HG03103 (cell line): ENCODE measurements at regions not wholly inside any gene's neighbourhood (a gene's known extent, or its start where the extent isn't known, plus 50 kb on each side); places are given as distances from the start of the nearest gene placed in this dataset.
"Not testable (repeated sequence)": the region's sequence is repeated elsewhere in the genome, so short reads cannot be mapped to it uniquely, and the experiment has no call there.

Experiments
- ATAC-seq: cut with Tn5 transposase; IDR thresholded peaks from one replicate; pipeline ENCODE4 v1.9.1; 2021; ENCODE audit warnings: low read depth; ENCODE audit not compliant: unreplicated experiment

DNA sequence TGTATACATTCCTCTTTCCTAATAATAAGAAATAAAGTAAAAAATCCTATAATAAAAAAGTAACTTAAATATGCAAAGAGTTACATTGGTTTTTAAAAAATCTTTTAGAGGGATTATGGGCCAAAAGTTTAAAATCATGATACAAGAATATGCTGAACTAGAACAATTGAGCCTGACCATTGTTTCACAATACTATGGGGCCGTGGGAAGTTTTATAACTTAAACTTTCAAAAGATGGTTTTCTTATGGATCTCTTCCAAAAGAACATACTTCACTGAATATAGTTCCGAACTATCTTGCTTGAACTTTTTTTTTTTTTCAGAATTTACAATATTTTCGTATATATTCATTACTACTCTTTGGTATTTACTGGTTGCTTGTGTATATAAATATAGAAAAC is 97.6 kb downstream of the NFKBIZ start:
- no peak for ATAC-seq

DNA sequence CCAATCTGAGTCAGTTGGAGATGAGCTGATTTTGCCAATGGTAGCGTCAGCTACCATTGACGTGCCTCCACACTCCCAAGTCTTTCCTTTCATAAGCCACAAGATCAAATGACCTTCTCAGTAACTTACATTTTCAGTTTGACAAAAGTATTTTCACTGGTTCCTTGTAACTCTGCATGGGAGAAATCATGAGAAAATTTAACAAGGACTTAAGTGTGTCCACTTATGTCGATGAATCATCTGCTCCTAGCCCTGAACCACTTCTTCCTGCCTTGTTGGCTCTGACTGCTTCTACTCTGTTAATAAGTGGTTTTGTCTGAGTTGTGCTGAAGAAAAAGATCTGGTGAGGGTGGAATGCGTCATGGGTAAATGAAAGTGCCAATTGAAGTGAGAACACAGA is 101.2 kb downstream of the NFKBIZ start:
- ATAC-seq, result peak; percentile 71

DNA sequence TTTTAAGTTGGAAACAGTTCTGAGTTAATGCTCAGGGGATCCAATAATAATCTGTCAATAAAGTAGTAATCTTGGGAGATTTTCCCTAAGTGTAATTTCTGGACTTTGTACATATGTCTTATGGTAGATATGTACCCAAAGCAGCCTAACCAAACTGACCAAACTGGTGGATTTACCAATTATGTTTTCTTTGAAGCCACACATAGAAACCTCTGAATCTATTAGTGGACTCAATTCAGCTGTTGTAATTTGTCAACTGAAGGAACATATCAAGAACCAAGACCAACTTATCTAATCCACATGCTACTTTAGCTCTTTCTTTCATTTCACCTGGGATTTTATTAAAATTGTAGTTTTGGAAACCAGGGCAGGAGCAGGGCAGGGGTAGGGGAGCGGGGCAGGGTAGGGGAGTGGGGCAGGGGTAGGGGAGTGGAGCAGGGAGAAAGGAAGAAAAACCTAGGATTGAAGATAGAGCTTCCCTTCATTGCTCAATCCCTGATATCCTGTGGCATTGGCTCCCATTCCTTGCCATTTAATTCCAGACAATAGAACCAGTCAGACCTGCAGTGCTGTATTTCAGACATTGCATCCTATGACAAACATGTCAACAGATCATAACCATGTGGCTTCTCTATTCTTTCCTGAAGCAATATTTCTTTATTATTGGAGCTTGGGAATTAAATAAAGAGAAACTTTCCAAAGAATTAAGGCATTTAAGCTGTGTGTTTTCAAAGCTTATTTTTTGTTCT is 101.8 kb downstream of the NFKBIZ start:
- no peak for ATAC-seq

DNA sequence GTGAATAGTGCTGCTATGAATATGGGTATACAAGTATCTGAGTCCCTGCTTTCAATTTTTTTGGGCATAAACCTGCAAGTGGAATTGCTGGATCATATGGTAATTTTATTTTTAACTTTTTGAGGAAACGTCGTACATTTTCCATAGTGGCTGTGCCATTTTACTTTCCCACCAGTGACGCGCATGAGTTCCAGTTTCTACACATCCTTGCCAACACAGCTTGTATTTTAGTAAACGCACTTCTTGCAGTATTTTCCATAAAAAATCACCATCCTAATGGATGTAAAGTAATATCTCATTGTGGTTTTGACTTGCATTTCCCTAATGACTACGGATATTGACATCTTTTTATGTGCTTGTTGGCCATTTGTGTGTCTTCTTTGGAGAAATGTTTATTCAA is 105.0 kb downstream of the NFKBIZ start:
- no peak for ATAC-seq

DNA sequence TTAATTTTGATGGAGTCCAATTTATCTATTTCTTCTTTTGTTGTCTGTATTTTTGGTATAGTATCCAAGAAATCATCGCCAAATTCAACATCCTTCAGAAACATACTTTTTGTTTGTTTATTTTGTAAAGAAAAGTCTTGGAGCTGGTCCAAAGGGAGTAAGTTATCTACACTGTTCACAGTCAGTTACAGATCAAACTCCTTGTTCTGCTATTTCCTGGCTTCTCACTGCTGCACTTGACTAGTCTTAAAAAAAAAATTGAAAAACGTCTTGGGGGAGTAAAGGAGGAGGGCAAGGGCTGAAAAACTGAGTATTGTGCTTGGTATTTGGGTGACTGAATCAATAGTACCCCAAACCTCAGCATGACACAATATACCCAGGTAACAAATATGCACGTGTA is 105.6 kb downstream of the NFKBIZ start:
- no peak for ATAC-seq

DNA sequence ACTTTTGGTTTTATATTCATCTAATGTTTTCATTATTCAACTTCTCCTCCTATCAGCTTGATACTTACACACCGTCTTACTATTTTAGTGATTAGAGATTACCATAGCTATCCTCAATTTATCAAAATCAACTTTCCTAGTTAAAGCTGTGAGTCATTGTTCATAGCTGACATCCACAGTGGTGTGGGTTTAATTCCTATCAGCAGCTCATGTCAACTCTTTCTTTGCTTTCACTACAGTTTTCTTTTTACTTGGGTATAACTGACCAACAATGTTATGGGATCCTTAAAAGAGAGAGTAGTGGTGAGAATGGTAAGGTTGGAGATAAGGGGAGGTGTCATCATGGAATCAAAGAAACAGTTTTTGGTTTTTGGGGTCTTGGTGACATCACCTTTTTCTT is 112.7 kb downstream of the NFKBIZ start:
- no peak for ATAC-seq

DNA sequence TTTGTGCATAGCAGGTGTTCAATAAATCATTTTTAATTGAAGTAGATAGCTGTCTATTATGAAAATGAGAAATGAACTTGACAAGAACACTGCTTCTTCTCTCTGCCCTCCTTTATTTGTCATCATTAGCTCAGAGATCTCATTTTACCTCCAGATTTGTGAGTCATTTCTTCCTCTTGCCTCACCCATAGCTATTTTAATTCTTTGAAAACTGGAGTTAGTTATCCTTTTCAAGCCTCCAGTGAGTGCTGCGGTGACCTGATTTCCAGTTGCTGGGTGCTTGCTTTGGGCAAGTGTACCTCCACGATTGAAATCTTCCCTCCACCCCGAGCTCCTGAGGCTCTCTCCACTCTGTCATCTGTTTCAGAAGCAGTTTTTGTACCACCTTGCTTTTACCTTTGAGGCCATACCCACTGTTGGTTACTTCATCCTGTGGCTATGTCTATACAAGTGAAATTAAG is 114.6 kb downstream of the NFKBIZ start:
- ATAC-seq, result no peak

DNA sequence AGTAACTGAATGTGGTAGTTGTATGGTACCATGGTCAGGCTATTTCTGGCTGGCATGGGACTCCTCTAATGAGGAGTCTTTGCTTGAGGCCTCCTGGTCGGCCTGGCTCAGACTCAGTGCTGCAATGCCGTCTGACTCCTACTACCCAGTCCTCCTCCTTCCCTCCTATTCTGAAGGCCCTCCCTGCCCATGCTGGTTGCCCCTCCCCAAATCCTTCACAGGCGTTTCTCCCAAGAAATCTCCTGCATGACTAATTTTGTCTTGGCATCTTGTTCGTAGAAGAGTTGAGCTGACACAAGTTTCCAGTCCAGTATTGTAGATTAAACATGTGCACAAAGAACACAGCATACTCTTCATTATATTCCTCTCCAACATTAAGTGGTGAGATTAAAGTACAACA is 115.5 kb downstream of the NFKBIZ start:
- no peak for ATAC-seq

DNA sequence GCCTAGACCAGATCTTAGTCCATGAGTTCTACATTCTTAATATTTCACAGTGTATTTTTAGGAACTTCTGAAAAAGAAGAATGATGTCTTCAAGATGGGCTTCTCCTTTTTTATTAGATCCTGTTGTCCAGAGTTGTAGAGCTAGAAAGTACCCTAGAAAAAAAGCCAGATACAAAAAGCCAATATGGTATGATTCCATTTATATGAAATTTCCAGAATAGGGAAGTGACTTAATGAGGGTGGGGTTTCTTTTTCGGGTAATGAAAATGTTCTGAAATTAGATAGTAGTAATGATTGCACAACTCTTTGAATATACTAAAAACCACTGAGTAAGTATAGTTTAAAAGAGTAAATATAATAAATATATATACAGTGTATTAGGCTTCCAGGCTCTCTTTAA is 116.9 kb downstream of the NFKBIZ start:
- ATAC-seq, result no peak

DNA sequence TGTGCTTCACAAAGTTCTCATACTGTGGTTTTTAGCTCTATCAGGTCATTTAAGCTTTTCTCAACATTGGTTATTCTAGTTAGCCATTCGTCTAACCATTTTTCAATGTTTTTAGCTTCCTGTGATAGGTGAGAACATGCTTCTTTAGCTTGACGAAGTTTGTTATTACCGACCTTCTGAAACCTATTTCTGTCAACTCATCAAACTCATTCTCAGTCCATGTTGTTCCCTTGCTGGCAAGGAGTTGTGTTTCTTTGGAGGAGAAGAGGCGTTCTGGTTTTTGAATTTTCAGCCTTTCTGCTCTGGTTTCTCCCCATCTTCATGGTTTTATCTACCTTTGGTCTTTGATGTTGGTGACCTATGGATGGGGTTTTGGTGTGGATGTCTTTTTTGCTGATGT is 120.9 kb downstream of the NFKBIZ start:
- no peak for ATAC-seq

DNA sequence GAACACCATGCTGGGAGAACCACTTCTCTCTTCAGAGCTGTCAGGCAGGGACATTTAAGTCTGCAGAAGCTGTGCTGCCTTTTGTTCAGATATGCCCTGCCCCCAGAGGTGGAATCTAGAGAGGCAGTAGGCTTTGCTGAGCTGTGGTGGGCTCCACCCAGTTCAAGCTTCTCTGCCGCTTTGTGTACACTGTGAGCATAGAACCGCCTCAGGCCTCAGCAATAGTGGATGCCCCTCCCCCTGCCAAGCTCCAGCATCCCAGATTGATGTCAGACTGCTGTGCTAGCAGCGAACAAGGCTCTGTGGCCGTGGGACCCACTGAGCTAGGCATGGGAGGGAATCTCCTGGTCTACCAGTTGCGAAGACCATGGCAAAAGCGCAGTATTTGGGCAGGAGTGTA is 121.6 kb downstream of the NFKBIZ start:
- no peak for ATAC-seq

DNA sequence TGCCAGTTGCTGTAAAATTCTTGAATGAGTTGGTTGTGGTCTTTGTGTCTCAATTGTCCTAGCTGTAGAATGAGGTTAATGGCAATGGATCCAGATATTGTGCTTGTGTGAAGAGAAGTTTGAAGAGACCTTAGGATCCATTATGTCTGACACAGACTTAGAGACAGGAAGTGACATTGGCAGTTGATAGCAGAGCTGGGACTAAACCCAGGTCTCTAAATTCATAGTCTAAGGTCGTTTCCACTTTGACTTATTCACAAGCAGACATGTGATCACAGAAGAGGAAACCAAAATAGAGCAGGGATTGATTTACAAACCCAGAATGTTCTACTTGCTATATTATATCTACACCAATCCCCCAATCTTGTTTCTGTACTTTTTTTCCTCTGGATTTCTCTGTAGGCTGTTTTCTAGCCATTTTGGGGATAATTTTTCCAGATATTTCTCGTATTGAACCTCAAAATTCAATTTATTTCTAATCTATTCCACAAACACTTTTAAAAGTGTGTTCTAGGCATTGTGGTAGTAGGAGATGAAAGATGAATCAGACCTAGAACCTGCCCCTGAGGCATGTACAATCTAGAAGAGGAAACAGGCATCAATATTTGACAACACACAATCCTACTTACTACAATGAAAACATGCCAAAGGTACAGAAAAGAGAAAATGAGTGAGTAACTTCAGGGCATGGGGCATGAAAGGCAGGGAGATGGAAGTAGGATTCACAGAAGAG is 123.3 kb downstream of the NFKBIZ start:
- ATAC-seq, result no peak

DNA sequence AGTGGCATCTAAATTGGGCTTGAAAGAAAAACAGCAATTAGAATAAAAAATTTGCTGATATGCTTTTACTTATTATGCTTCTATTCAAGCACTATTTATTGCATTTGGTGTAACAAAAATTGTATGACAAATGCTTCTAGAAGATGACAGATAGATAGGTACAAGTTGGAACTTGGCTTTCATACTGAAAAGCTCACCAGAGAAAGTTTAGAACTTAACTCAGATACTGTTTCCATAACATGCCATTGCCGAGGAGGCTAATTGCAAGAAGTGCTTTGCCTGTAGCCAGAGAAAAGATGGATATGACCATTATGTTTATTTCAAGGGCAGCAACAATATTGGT is 123.8 kb downstream of the NFKBIZ start:
- ATAC-seq, result no peak

DNA sequence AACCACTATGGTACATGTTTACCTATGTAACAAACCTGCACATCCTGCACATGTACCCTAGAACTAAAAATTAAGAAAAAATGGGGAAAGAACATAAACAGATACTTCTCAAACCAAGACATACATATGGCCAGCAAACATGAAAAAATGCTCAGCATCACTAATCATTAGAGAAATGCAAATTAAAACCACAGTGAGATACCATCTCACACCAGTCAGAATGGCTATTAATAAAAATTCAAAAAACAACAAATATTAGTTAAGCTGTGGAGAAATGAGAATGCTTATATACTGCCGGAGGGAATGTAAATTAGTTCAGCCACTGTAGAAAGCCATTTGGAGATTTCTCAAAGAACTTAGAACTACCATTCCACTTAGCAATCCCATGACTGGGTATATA is 126.1 kb downstream of the NFKBIZ start:
- not testable (repeated sequence) for ATAC-seq

DNA sequence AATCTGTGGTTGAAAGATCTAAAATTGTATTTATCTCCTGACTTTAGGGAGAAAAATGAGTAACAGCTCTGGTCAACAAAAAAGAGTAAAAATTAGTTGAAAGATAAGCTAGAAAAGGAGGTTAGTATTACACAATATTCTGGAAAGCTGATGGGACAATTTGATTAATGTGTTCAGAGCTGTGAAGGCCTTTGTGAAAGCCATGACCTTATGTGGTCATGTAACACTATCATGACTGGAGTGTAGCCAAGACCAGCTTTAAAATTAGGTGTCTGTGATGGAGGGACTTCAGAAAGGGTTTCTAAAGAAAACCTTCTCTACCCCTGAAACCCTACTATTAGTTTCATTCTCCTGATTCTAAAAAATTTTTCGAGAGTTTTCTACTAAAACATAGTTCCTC is 127.2 kb downstream of the NFKBIZ start:
- ATAC-seq, result peak; percentile 86

DNA sequence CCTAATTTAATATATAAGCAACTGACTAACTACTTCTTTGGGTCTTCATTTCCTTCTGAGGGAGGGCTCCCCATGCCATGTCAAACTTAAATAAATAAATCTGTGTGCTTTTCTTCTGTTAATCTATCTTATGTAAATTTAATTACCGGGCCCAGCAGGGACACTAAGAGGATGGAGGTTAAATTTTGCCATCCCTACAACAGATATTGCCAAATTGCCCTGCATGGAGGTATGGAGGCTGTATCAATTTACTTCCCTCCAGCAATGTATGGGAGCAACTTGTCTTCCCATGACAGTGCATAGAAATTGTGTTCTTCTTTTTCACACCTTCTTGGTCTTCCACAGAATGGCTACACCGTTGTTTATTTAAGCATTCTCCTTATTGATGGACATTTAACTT is 129.0 kb downstream of the NFKBIZ start:
- ATAC-seq, result no peak

DNA sequence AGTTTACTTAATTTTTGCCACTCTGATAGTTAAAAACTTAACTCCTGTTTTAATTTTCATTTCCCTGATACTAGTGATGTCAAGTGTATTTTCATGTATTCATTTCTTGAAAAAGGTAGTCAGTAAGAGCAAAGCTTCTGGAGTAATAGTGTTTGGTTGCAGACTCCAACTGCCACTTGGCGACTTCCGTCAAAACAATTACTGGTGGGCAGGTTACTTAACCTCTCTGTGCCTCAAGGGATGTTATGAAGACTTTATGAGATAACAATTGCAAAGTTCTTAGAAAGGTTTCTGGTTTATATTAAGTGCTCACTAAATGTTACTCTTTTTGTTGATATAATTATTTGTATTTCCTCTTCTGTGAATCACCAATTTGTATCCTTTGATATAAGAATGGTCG is 129.7 kb downstream of the NFKBIZ start:
- ATAC-seq, result no peak

DNA sequence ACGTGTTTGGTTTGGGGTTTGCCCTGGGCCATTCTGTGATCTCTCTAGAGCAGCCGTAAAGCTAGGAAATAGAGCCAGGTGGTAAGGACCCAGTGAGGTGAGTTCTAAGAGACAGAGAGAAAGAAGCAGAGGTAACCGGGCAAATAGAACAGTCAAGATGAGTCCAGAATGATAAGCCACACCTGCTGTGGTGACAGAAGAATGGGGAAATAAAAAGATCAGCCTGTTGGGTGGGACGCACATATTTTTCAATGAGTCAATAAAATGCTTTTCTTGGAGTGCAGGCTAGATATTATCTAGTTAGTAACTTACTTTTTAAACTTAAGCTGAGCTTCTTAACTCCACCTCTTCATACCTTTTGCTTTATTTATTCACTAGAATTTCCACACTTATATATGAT is 135.0 kb downstream of the NFKBIZ start:
- no peak for ATAC-seq

DNA sequence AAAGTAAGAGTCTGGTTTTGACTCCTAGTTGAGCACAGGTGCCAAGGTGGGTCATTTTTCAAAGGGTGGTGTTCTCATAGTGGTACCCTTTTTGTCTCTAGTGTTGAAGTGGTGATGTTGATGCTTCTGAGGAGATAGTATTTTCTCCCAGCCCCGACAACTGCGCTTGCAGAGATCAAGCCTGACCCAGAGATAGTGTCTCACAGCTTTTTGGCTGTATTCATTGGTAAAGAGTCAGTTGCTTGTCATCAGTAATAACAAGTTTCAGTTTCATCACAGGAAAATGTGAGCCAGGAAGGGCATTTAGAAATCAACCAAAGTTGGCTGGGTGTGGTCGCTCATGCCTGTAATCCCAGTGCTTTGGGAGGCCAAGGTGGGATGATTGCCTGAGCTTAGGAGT is 139.3 kb downstream of the NFKBIZ start:
- no peak for ATAC-seq

DNA sequence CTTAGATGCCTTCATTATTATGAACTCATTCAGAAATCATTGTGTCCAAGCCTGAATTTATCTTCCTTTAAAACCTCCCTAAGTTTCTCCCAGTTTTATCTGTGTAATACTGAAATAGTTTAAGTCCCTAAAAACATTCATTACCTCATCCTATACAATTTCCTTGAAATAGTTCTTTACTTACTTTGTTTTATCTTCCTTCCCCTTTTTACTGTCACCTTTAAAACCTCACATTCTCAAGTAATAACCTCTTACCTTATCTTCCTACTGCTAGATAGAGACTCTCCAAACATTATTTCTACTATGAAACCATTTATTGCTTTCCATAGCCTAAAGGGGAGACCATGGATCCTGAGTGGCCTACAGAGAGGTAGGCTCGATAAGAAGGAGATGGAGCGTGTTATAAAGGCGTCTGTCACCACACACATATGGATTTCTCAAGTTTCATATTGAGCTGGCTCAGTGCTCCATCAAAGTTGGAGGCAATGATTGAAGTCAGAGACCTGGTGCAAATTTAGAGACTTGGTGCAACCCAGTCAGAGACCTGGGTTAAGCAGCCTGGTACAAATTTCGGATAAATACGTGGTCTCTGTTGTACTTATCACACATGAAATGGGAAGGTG is 140.4 kb downstream of the NFKBIZ start:
- ATAC-seq, result no peak

DNA sequence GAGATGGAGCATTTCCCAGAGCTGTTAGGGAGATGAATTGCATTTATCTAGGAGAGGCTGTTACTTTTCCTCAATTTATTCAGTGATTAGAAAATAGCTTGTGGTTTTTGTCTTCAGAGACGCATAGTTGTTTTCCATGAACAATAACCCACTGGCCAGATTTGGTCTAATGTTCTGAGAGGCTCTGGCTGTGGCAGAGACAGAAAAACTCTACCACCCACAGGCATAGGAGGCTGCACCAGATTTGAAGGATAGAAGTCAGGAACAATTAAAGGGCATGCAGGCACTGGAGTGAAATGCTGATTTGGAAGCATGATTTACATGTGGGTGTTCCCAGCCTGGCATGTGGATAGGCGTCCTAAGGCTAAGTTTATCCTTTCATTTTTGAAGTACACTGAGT is 143.5 kb downstream of the NFKBIZ start:
- no peak for ATAC-seq

DNA sequence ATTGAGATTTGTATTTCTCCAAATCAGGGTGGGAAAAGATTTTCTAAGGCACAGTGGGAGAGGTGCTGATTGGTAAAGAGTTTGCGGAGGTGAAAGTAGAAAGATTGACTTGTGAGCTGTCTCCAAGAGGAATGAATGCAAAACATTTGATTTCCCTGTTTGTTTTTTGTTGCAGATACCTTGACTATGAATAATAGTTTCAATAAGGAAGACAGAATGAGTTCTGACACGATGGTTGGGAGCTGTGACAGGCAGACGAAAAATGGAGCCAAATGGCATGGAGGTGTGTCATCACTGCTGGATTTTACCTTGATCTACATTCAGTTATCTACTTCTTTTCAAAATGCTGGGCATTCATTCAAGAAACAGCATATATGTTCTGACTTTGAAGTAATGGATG is 145.1 kb downstream of the NFKBIZ start:
- ATAC-seq, result no peak
